BE2C (cell line): ENCODE measurements at regions not wholly inside any gene's neighbourhood (a gene's known extent, or its start where the extent isn't known, plus 50 kb on each side); places are given as distances from the start of the nearest gene placed in this dataset.

Experiments
- DNase-seq: peaks from one replicate; pipeline ENCODE4 v3.0.0-alpha.2; 2020
- H3K27me3 ChIP-seq: fragments of 250-450 bp; sonication (Bioruptor Pico); 2 replicates; pipeline ENCODE4 v1.5.1; 2020; ENCODE audit warnings: mild to moderate bottlenecking
- H3K36me3 ChIP-seq: fragments of 250-450 bp; sonication (Bioruptor Pico); 2 replicates; pipeline ENCODE4 v1.5.1; 2020; ENCODE audit warnings: mild to moderate bottlenecking
- H3K4me1 ChIP-seq: fragments of 250-450 bp; sonication (Bioruptor Pico); 2 replicates; pipeline ENCODE4 v1.5.1; 2020
- H3K4me3 ChIP-seq: 2 replicates; pipeline ENCODE4 v1.5.1; 2011; ENCODE audit warnings: low read depth, low read length
- H3K9me3 ChIP-seq: fragments of 250-450 bp; sonication (Bioruptor Pico); 2 replicates; pipeline ENCODE4 v1.5.1; 2020
- TF ChIP-seq, protein P1 (sequence below): IDR thresholded peaks from 2 replicates; pipeline ENCODE4 v1.5.1; 2012; ENCODE audit warnings: mild to moderate bottlenecking, low read depth, low read length

DNA sequence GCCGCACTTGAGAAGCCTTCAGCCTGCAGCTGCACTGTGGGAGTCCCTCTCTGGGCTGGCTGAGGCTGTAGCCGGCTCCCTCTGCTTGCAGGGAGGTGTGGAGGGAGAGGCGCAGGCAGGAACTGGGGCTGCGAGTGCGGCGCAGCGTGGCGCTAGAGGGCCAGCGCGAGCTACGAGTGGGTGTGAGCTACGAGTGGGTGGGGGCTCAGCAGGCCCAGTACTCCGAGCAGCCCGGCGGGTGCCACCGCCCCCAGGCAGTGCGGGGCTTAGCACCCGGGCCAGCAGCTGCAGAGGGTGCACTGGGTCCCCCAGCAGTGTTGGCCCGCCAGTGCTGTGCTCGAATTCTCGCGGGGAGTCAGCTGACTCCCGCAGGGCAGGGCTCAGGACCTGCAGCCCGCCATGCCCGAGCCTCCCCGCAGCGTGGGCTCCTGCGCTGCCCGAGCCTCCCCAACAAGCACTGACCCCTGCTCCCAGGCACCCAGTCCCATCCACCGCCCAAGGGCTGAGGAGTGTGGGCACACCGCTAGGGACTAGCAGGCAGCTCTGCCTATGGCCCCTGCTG lies 1620.1 kb downstream of the BRINP3 start:
- TF ChIP-seq, protein P1, sequence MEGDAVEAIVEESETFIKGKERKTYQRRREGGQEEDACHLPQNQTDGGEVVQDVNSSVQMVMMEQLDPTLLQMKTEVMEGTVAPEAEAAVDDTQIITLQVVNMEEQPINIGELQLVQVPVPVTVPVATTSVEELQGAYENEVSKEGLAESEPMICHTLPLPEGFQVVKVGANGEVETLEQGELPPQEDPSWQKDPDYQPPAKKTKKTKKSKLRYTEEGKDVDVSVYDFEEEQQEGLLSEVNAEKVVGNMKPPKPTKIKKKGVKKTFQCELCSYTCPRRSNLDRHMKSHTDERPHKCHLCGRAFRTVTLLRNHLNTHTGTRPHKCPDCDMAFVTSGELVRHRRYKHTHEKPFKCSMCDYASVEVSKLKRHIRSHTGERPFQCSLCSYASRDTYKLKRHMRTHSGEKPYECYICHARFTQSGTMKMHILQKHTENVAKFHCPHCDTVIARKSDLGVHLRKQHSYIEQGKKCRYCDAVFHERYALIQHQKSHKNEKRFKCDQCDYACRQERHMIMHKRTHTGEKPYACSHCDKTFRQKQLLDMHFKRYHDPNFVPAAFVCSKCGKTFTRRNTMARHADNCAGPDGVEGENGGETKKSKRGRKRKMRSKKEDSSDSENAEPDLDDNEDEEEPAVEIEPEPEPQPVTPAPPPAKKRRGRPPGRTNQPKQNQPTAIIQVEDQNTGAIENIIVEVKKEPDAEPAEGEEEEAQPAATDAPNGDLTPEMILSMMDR, result no peak
- no peaks in the 10 kb centered on the region for H3K27me3 ChIP-seq
- no peak for DNase-seq
- no peak overlapping the region for H3K4me3 ChIP-seq
- H3K4me1 ChIP-seq, result no peaks in the 10 kb centered on the region
- H3K36me3 ChIP-seq, result no peaks in the 10 kb centered on the region
- H3K9me3 ChIP-seq, result no peaks in the 10 kb centered on the region

DNA sequence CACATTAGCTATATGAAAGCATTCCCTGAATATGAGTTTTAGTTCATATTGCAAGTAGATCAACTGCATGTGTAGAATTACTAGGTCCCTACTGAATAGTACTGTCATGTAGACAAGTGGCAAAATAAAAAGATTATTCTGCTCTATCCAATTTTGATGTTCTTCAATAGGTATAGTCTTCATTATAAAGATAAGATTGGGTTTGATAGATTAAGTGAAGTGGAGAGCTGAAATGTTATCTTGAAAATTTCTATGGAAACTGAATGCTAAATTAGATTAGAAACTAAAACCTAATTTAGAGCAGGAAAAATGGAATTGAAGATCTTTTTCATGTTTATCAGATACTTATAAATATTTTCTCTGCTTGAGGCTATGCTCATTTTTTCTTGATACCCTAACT lies 1610.0 kb downstream of the BRINP3 start:
- H3K27me3 ChIP-seq, result no peaks in the 10 kb centered on the region
- H3K36me3 ChIP-seq, result no peaks in the 10 kb centered on the region
- no peaks in the 10 kb centered on the region; the same call in 1 of the 2 replicates for H3K4me1 ChIP-seq
- TF ChIP-seq, protein P1, result no peak
- H3K9me3 ChIP-seq, result no peaks in the 10 kb centered on the region
- no peak overlapping the region for H3K4me3 ChIP-seq
- no peak for DNase-seq

DNA sequence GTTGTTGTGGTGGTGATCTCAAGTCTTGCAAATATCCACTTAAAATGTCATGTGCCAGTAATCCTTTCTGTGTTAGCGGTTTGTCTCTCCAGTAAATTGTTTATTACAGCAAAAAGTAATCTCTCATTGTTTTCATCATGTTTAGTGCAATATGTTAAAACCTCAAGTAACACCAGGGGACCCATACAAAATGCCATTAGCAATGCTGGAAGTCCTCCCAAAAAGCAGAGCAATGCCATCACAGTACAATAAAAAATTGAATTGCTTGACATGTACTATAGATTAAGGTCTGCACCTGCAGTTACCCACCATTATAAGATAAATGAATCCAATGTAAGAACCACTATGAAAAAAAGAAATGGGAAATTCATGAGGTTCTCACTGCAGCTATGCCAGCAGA lies 1606.5 kb downstream of the BRINP3 start:
- no peaks in the 10 kb centered on the region for H3K36me3 ChIP-seq
- no peaks in the 10 kb centered on the region for H3K9me3 ChIP-seq
- TF ChIP-seq, protein P1, result no peak
- no peaks in the 10 kb centered on the region for H3K27me3 ChIP-seq
- no peak overlapping the region for H3K4me3 ChIP-seq
- H3K4me1 ChIP-seq, result no peaks in the 10 kb centered on the region; the same call in 1 of the 2 replicates
- no peak for DNase-seq

DNA sequence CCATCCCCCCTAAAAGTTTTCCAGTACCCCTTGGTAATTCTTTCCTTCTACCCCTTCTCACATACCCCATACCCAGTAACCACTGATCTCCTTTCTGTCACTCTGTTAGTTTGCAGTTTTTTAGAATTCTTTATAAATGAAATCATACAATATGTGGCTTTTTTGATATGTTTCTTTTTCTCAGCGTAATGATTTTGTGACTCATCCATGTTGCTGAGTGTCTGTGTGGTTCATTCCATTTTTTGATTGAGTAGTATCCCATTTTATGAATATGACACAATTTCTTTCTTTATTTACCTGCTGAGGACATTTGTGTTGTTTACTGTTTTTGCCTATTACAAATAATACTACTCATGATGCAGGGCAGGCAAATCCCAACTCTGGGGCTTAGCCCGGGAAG lies 1605.3 kb downstream of the BRINP3 start:
- H3K4me3 ChIP-seq, result no peak overlapping the region
- H3K36me3 ChIP-seq, result no peaks in the 10 kb centered on the region
- no peaks in the 10 kb centered on the region; the same call in 1 of the 2 replicates for H3K4me1 ChIP-seq
- no peaks in the 10 kb centered on the region for H3K9me3 ChIP-seq
- no peak for DNase-seq
- H3K27me3 ChIP-seq, result no peaks in the 10 kb centered on the region
- TF ChIP-seq, protein P1, result no peak

DNA sequence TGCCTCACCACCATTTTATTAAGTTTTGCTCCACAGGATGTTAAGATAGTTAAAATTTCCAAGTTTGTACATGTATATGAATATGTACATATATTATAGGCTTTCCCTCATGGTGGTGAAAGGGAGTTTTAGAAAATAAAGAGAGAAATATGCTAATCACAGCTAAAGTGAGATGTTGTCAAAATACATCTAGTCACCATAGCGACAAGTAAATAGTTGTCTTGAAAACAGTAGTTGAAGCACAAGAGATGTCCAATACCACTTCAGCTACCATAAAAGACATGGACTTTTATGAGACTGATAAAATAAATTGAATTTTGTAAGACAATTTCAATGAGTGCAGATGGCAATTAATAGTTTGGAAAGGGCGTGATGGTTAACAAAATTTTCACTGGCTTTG lies 1600.0 kb downstream of the BRINP3 start:
- H3K9me3 ChIP-seq, result no peaks in the 10 kb centered on the region
- no peak for DNase-seq
- no peaks in the 10 kb centered on the region; the same call in 1 of the 2 replicates for H3K4me1 ChIP-seq
- TF ChIP-seq, protein P1, result no peak
- H3K4me3 ChIP-seq, result no peak overlapping the region
- no peaks in the 10 kb centered on the region for H3K36me3 ChIP-seq
- no peaks in the 10 kb centered on the region for H3K27me3 ChIP-seq

DNA sequence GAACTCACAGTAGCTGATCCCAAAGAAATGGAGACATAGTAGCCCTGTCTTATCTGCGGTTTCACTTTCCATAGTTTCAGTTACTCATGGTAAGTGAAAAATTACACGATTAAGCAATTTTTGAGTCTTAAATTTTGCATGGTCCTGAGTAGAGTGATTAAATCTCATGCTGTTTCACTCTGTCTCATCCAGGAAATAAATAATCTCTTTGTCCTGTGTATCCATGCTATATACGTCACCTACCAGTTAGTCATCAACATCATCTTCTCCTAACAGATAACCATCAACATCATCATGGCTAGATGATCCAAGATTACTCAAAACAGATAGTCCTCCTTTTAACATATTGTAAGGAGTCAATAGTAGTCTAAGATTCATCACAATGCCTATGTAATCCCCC lies 1589.3 kb downstream of the BRINP3 start:
- DNase-seq, result no peak
- Histone ChIP-seq H3K4me1 (no peaks in the 10 kb centered on the region), H3K4me3 (no peak overlapping the region), H3K9me3 (no peaks in the 10 kb centered on the region), H3K36me3 (no peaks in the 10 kb centered on the region), H3K27me3 (no peaks in the 10 kb centered on the region)
- TF ChIP-seq, protein P1, result no peak
